HG02642 (cell line): ENCODE measurements at regions not wholly inside any gene's neighbourhood (a gene's known extent, or its start where the extent isn't known, plus 50 kb on each side); places are given as distances from the start of the nearest gene placed in this dataset.
A peak's percentile ranks its signal among the peaks of the same experiment; 100 is the strongest.

Source experiments
- ATAC-seq: cut with Tn5 transposase; IDR thresholded peaks from one replicate; pipeline ENCODE4 v1.9.1; 2021; ENCODE audit warnings: mild to moderate bottlenecking; ENCODE audit not compliant: unreplicated experiment, poor library complexity

DNA sequence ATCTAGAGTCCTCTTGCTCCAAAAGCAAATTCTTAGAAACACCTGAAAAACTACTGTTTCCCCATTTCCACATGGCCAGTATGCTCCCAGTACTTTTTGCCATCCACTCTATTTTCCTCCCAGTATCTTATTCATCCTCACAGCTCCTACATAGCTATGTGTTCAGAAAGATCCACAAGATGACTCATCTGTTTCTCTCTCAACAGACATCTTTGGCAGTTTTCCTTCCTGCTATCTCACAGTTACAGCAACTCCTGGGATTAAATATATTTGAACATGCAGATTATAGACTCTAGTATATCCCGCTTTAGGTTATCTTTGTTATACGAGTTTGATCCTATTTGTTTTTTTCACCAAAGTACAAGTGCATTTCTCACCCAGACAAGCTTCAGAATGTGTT lies 675.6 kb upstream of the POT1 start:
- ATAC-seq = no peak

DNA sequence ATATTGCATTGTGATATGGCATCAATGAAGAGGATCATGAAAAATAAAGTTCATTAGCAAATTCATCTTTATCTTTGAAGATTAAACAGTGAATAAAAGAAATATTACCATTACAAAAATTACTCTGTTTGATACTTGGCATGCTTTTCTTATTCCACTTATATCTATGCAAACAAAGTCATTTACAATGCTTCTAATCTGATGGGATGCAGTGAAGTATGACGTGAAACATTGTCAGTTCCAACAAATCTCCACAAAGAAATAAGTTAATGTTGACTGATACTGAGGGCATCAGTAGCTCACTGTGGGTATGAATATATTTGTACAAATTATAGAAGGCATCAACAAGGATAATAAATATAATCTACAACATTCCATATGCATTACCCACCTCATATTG lies 672.8 kb upstream of the POT1 start:
- ATAC-seq = no peak

DNA sequence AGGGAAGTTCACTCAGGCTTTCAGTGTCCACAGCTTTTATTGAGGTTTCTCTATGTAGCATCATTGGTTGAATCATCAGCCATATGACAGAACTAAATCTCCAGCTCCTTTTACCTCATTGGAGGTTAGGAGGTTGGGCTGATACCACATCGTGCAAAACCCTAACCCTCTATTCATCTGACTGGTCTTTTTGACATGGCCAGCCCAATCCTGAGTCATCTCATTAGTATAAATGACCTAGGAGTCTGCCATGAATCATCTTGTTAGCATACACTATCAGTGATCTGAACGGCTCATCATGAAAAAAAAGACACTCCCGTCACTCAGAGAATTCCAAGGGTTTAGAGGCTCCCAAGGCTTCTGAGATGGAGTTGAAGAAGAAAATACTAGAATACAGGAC lies 669.8 kb upstream of the POT1 start:
- no peak for ATAC-seq

DNA sequence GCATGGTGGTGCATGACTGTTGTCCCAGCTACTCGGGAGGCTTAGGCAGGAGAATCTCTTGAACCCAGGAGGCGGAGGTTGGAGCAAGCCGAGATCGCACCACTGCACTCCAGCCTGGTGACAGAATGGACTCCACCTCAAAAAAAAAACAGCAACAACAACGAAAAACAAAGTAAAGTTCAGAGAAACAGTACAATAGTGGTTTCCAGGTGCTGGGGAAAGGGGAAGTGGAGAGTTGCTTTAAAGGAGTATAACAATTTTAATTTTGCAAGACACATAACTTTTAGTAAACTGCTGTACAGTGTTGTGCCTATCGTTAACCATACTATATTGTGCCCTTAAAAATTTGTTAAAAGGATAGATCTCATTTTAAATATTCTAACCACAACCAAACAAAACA lies 662.7 kb upstream of the POT1 start:
- no peak for ATAC-seq

DNA sequence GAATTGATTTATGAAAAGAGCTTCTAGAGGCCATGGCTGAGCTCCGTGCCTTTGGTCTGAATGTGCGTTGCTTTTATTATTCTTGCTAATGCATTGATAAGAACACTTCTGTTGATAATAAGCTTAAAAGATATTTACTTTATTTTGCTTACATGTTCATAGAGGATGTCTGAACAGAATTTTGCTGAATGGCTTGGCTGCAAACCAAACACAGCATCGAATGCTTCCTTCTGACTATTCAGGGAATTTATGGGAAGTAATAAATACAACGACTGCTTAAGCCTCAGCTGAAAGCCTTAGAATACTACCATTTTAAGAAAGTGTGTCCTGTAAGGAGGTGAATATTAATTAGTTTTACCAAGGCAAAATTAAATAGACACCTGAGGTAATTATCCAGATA lies 643.5 kb upstream of the POT1 start:
- ATAC-seq = no peak

DNA sequence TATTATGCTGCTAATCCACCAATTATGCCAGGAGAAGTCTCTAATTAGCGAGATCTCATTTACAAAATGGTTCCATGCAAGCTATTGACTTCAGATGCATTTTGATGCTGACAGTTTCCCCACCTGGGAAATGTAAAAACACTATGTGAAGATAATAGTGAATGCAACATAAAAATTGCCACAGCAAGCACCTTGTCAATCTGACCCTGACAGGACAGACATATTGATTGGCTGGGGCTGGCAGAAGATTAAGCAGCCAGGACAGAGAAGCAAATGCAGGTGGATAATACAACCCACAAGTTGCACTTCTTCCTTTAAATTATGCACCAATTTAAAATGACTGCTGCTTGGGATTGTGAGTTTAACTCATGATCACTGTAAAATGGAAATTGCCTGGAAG lies 642.8 kb upstream of the POT1 start:
- ATAC-seq = no peak

DNA sequence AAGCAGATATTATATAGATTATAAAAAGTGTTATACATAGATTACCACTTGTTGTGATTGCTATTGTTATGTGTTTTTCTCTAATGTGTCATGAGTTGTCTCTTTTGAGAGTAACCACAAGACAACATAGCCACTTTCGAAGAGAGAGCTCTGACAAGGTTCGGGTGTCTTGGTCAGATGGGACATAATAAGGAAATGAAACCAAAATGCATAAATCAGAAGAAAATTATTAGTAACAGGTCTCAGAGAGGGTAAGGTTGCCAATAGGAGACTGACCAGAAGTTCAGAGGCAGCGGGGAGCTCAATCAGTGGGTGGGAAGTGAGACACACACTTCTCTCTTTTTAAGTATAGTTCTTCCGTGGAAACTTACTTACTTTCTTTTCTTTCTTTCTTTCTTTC lies 639.2 kb upstream of the POT1 start:
- ATAC-seq = peak; percentile 98

DNA sequence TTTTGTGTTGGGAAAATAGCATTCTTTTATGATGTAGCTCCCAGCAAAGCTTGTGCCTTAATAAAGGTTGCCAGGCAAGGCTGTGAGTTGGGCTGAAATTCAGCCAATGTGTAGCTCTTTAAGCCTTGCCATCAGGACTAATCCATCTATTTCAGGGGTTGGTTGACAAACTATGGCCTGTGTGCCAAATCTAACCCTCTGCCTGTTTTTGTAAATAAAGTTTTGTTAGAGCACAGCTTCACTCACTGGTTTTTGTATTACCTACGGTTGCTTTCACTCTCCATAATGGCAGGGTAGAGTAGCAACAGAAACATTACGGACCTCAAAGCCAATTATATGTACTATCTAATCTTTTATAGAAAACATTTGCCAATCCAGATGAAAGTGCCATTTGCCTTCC lies 638.1 kb upstream of the POT1 start:
- ATAC-seq = no peak

DNA sequence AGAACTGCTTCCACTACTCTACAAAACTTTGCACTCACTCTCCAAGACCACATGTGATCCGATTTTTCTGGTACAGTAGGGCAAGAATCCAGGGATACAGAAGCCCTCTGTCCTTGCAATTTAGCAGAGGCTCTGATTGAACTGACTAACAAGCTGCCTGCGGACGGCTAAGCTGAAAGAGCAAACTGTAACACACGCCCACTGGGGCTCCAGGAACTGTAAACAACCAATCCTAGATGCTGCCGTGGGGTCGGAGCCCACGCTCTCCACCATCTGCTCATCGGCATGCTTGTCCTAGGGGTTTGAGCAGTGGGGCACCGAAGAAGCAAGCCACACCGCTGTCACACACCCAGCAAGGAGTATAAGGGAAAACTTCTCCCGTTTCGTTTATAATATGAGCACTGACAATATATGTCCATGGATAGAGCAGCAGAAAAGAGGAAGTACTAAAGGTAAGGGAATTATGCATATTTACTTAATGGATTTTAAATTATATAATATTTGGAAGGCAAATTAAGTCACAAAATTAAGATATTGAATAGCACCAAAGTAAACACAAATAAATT lies 634.4 kb upstream of the POT1 start:
- no peak for ATAC-seq

DNA sequence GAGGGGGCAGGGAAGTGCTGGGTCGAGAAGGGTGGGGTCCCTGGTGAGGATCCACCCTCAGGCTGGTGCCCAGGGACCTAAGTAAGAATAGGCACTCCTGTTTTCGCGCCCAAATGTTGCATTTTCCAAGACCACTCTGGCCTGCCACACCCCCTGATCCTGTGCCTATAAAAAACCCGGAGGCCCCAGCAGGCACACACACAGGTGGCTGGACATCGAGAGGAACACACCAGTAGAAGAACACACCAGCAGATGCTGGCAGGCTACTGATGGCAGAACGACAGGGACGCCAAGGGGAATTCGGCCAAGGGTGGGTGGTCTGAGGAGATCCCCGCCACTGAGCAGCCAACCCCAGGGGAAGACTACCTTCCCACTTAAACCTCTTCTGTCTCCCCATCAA lies 633.9 kb upstream of the POT1 start:
- no peak for ATAC-seq

DNA sequence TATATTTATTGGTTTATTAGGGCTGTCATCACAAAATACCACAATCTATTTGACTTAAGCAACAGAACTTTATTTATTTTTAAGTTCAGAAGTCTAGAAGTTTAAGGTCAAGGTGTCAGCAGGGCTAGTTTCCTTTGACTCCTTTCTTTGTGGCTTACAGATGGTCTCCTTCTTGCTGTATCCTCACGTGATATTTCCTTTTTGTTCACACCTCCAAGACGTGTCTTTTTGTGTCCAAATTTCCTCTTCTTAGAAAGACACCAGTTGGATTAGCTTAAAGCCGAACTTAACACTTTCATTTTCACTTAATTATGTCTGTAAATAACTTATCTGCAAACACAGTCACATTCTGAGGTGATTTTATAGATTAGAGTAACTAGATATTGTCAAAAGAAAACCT lies 631.4 kb upstream of the POT1 start:
- no peak for ATAC-seq

DNA sequence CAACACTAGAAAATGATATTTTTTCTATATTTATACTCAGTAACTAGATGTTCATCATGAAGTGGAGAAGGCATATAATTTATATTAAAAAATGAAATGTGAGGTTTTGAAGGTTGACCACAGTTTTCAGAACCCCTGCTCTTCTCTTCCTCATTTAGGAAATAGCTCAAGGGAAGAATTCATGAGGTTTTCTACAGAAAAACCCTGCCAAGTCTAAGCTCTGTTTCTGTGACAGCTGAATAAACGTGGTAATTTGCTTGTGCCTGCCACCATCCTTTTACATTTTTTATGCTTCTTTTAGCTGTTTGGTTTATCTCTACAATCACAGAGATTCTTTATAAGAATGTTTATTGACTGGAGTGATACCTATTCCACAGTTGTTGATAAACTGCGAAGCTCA lies 630.3 kb upstream of the POT1 start:
- no peak for ATAC-seq

DNA sequence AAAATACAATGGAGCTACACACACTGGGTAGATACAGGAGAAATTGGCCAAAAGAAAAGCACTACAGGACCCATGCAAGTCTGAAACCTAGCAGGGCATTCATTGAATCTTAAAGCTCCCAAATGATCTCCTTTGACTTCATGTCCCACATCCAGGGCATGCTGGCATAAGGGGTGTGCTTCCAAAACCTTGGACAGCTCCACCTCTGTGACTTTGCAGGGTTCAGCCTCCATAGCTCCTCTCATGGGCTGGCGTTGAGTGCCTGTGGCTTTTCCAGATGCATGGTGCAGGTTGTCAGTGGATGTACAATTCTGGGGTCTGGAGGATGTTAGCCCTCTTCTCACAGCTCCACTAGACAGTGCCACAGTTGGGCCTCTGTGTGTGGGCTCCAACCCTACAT lies 626.3 kb upstream of the POT1 start:
- no peak for ATAC-seq

DNA sequence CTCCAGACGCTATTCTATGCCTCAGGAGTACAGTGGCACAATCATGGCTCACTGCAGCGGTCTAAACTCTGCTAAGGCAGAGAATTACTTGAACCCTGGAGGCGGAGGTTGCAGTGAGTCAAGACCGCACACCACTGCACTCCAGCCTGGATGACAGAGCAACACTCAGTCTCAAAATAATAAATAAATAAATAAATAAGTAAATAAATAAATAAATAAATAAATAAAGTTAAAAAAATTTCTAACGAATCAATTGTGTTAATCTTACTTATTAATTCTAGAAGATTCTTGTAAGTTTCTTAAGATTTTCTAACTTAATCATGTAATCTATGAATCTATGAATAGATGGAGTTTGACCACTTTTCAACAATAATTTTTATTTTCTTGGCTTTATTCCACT lies 621.4 kb upstream of the POT1 start:
- ATAC-seq = no peak

DNA sequence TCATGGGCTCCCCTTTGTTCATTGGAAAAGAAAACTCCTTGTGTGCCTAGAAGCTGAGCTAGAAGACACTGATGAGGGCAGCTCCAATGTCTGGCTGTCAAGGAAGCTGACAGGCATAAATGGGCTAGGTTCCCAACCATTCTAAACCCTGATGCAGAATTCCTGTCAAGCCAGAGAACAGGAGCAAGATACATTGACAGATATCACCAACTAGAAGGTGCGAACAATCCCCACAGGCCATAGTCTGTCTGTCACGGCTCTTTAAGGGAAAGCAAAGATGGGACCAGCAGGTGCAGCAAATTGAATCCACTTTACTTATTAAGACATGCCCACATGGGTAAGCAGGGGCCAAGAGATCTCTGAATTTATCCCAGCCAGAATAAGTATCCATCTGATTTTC lies 617.9 kb upstream of the POT1 start:
- no peak for ATAC-seq

DNA sequence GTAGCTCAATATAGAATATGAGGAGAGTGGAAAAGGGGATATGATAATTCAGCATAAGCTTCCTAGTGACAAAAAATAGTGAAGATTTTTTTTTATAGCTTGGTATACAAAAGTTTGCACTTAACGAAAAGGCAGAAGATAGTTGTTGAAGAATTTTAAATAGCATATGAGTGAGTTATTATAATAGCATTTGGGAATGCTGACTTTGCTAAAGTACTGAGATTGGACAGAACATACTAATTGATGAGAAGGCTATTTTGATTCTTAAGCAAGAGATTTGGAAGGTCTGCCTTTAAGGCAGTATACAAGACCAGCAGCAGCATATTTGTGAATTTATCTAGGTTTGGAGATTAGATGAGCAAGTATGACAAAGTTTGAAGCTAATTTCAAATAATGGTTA lies 600.9 kb upstream of the POT1 start:
- no peak for ATAC-seq

DNA sequence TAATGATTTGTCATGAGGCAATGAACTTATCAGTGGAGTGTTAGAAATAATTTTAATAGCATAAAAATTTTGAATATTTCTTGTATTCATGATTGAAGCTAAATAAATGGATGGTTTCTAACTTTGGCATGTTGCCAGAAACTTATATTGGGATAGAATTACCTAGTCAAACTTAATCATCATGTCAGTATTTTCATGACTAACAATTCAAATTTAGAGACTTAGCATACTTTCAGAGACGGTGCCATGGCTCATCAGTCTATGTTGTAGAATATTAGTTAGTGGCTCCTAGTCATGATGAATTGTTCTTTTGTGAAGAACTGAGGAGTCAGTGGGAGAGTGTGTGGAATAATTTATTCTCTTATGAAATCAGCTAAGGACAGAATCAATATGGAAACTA lies 599.6 kb upstream of the POT1 start:
- no peak for ATAC-seq

DNA sequence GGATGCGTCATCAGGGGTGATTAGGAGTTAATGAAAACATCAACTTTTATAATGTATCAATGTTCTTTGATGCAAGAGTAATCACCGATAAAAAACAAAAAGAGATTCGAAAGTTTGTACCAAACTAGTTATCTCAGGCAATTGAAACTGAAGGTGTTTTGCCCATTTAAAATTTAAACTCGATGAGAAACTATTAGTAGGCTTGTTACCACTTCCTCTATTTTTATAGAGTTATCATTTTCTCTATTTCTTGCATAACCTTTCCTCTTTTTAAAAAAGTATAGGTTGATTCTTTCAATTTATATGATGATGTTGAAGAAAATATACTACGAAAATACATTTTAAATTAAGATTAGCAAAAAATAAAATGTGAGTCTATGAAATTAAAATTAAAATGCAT lies 597.3 kb upstream of the POT1 start:
- ATAC-seq = no peak

DNA sequence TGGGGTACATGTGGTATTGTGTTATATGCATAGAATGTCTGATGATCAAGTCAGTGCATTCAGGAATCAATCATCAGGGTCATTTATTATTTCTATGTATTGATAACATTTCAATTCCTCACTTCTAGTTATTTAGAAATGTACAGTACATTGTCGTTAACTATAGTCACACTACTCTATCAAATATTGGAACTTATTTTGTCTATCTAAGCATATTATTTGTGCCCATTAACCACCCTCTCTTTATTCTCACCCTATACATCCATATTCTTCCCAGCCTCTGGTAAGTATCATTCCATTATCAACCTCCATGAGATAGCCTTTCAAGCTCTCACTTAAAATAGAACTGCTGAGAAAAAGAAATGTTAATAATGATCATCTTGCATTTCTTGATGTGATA lies 596.5 kb upstream of the POT1 start:
- no peak for ATAC-seq

DNA sequence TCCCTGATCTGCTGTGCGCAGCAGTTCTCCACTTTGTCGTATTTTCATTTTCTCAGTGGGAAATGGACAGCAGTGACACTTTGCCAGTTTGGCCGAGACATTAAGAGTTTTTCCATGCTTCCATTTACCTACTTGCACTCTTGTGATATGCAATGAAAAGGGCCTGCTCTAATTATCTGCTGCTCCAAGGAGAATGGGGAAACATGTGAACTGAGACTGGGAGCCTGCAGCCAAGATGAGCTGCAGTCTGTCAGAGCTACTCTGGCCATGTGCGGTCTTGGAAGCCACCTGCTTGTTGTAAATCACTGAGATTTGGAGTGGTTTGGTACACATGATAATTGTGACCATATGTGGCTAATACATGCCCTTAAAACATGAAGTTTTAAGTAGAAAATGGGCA lies 586.6 kb upstream of the POT1 start:
- ATAC-seq = no peak

DNA sequence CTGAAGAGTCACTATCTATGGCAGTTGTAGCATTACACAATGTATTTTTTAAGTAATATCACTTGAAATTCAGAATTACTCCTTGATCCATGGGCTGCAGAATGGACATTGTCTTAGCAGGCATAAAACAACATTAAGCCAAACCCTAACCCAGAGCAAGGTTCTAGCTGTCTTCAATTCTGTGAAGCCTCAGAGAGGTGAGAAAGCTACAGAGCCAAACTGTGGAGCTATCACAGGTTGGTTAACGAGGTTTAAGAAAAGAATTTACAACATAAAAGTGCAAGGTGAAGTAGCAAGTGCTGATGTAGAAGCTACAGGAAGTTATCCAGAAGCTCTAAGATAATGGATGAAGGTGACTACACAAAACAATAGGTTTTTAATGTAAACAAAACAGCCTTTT lies 582.7 kb upstream of the POT1 start:
- no peak for ATAC-seq

DNA sequence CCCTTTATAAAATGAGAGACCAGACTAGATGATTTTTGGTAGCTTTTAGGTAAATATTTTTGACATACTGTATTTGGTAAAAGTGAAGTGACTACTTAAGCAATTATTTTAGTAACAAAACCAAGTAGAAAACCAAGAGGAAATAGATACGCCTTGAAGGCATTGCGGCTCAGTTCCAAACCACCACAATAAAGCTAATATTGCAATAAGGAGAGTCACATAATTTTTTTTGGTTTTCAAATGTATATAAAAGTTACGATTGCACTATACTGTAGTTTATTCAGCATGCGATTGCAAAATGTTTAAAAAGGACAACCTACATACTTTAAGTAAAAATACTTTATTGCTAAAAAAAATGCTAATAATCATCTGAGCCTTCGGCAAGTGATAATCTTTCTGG lies 581.7 kb upstream of the POT1 start:
- no peak for ATAC-seq

DNA sequence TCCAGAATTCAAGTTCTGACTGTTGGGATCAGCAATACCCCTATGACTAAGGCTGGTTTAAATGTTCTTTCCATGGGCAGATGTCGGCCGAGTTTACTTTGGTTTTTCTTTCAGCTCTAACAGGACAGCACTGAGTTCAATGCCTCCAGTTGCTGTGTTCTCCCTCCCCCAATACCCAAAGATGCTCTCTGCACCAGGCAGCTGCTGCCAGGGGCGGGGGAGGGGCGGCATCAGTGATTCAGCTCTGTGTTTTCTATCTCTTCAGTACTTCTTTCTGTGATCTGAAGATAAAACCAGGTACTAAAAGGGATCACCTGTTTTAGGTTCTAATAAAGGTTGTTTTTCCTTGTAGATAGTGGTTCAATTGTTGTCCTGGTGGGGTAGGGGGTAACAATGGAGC lies 576.7 kb upstream of the POT1 start:
- no peak for ATAC-seq
